Left hindlimb (tissue), 1 donor: ENCODE measurements at regions not wholly inside any gene's neighbourhood (a gene's known extent, or its start where the extent isn't known, plus 50 kb on each side); places are given as distances from the start of the nearest gene placed in this dataset.
"Not testable (repeated sequence)": the region's sequence is repeated elsewhere in the genome, so short reads cannot be mapped to it uniquely, and the experiment has no call there.

Experiments used
- DNase-seq: peaks from one replicate; pipeline ENCODE4 v3.0.0-alpha.2; 2018

GRCh38 chr2:167843217-167843616, 404.2 kb downstream of the STK39 start:
- DNase-seq = no peak

GRCh38 chr2:167842047-167842446, 405.3 kb downstream of the STK39 start:
- no peak for DNase-seq

- DNase-seq = not testable (repeated sequence)
These were observed 412.1 kb downstream of the STK39 start for GRCh38 chr2:167835290-167835689.

- no peak for DNase-seq
These were observed 412.7 kb downstream of the STK39 start for GRCh38 chr2:167834707-167835106.

GRCh38 chr2:167833294-167833693, 414.1 kb downstream of the STK39 start:
- DNase-seq = no peak

GRCh38 chr2:167832868-167833287, 414.5 kb downstream of the STK39 start:
- no peak for DNase-seq

- no peak for DNase-seq
These were observed 419.9 kb downstream of the STK39 start for GRCh38 chr2:167827352-167828097.

- no peak for DNase-seq
These were observed 420.5 kb downstream of the STK39 start for GRCh38 chr2:167826906-167827305.

- DNase-seq = no peak
These were observed 421.7 kb downstream of the STK39 start for GRCh38 chr2:167825664-167826063.

- no peak for DNase-seq
These were observed 424.5 kb downstream of the STK39 start for GRCh38 chr2:167822690-167823465.

- no peak for DNase-seq
These were observed 426.9 kb downstream of the STK39 start for GRCh38 chr2:167820488-167820887.

GRCh38 chr2:167818521-167818920, 428.9 kb downstream of the STK39 start:
- DNase-seq = no peak

- no peak for DNase-seq
These were observed 429.5 kb downstream of the STK39 start for GRCh38 chr2:167817908-167818307.

GRCh38 chr2:167817422-167817821, 430.0 kb downstream of the STK39 start:
- no peak for DNase-seq

GRCh38 chr2:167816874-167817290, 430.5 kb downstream of the STK39 start:
- no peak for DNase-seq

GRCh38 chr2:167814881-167815718, 432.3 kb downstream of the STK39 start:
- no peak for DNase-seq

GRCh38 chr2:167814482-167814880, 432.9 kb downstream of the STK39 start:
- not testable (repeated sequence) for DNase-seq

- not testable (repeated sequence) for DNase-seq
These were observed 437.6 kb downstream of the STK39 start for GRCh38 chr2:167809799-167810198.

- no peak for DNase-seq
These were observed 443.9 kb downstream of the STK39 start for GRCh38 chr2:167803449-167803988.

- DNase-seq = no peak
These were observed 452.7 kb downstream of the STK39 start for GRCh38 chr2:167794554-167795255.

GRCh38 chr2:167793725-167794124, 453.7 kb downstream of the STK39 start:
- no peak for DNase-seq

GRCh38 chr2:167792126-167792525, 455.3 kb downstream of the STK39 start:
- no peak for DNase-seq
